ENCODE measurements at regions not wholly inside any gene's neighbourhood (a gene's known extent, or its start where the extent isn't known, plus 50 kb on each side); places are given as distances from the start of the nearest gene placed in this dataset.

GRCh38 chr1:62953633-62954032, 169.7 kb downstream of the ATG4C start:
- Histone ChIP-seq H3K4me2 (ENCODE audit: control insufficient read depth, insufficient read depth) (no peak overlapping the region), H3K9ac (ENCODE audit: control insufficient read depth, insufficient read depth, low read length) (no peak overlapping the region), H2AFZ (ENCODE audit: control insufficient read depth, low read depth, low read length) (no peak overlapping the region), H3K27me3 (replicated peaks in 1 of 2; ENCODE audit: control insufficient read depth in 2 of 2, insufficient read depth in 2 of 2, low read length in 1 of 2) (0 out of 4 replicates have a peak, but pooled peaks cover 0 to 3% of the 10 kb centered on the region in 2 experiments), H3K79me2 (ENCODE audit: control insufficient read depth, insufficient read depth, low read length) (no peaks in the 10 kb centered on the region), H4K20me1 (ENCODE audit: control insufficient read depth, insufficient read depth) (no peaks in the 10 kb centered on the region), H3K4me3 (no peak overlapping the region), H3K36me3 (ENCODE audit: control insufficient read depth in 2 of 2, insufficient read depth in 2 of 2, low read length in 1 of 2) (no peaks in the 10 kb centered on the region), H3K9me3 (replicated peaks; ENCODE audit: control insufficient read depth, insufficient read depth, low read length) (no peaks in the 10 kb centered on the region), H3K27ac (ENCODE audit: control insufficient read depth, insufficient read depth) (no peak overlapping the region), H3K4me1 (ENCODE audit: control insufficient read depth, insufficient read depth, low read length) (no peaks in the 10 kb centered on the region)
- WGBS (ENCODE audit: insufficient coverage, insufficient replicate concordance, low lambda C conversion rate, missing lambda C conversion rate), result 47% methylated on average over 6 of the region's 6 CpGs
- no TSS peak for BruUV-seq (replicated peaks)
- RAD21 ChIA-PET (ENCODE audit: unreplicated experiment), result no interaction called here
- DNase-seq (ENCODE audit: low read depth, low spot score) (no peak), ATAC-seq (no peak), FAIRE-seq (no peak)
- intact Hi-C loops (cut with micrococcal nuclease; ENCODE audit: unreplicated experiment) (loop anchor here (10.0 kb wide), 1 partner anchor 361 kb away; no protein-coding TSS in a partner anchor), in situ Hi-C loops (cut with MboI) (no loop called here)
- CTCF ChIA-PET, result interaction anchor here (1.5 kb wide), 1 partner anchor 10 kb away, joined by 3 read pairs; no protein-coding TSS in a partner anchor
- TF ChIP-seq RELB (IDR thresholded peaks at IDR 0.05; ENCODE audit: low read depth) (no peak), SIN3A (IDR thresholded peaks at IDR 0.05; ENCODE audit: low read depth, low read length) (no peak), CBFB (IDR thresholded peaks at IDR 0.05; ENCODE audit: low read depth) (no peak), POLR2A (IDR thresholded peaks at IDR 0.05; ENCODE audit: low read depth, low read length) (no peak), CEBPZ (IDR thresholded peaks at IDR 0.05; ENCODE audit: low read depth, low read length) (no peak), ZNF24 (IDR thresholded peaks at IDR 0.05) (no peak), PBX3 (IDR thresholded peaks at IDR 0.05; ENCODE audit: insufficient replicate concordance, low read depth, low read length) (no peak), EED (IDR thresholded peaks at IDR 0.05; ENCODE audit: low read depth) (no peak), RAD21 (IDR thresholded peaks at IDR 0.05; ENCODE audit: insufficient read depth, low read depth, low read length) (no peak), EP300 (IDR thresholded peaks at IDR 0.05; ENCODE audit: borderline replicate concordance in 1 of 2, control insufficient read depth in 1 of 2, low read depth in 2 of 2, low read length in 2 of 2) (no peak), PAX8 (IDR thresholded peaks at IDR 0.05) (no peak), MTA3 (IDR thresholded peaks at IDR 0.05; ENCODE audit: borderline replicate concordance, low read length) (no peak), BCL3 (IDR thresholded peaks at IDR 0.05; ENCODE audit: borderline replicate concordance, insufficient read depth, low read depth, low read length, poor library complexity, severe bottlenecking) (no peak), KAT2A (conservative IDR thresholded peaks at IDR 0.05; ENCODE audit: control insufficient read depth, low read depth, low read length) (no peak)
- POLR2A ChIA-PET, result no interaction called here
- SMC1A ChIA-PET (ENCODE audit: uncharacterized antibody, unreplicated experiment), result no interaction called here
